Uterus (tissue), 2 donors: ENCODE measurements at regions not wholly inside any gene's neighbourhood (a gene's known extent, or its start where the extent isn't known, plus 50 kb on each side); places are given as distances from the start of the nearest gene placed in this dataset.

Source experiments
- CTCF ChIP-seq, 4 experiments: fragments of 200-600 bp in 2 of 4; fragments of 450-650 bp in 2 of 4; sonication (generic) in 2 of 4; IDR thresholded peaks; one replicate each; pipeline ENCODE4 v1.5.1; 2016 to 2019; ENCODE audit warnings: antibody characterized with exemption in 4 of 4, mild to moderate bottlenecking in 2 of 4, moderate library complexity in 1 of 4
- POLR2A ChIP-seq, 2 donors: fragments of 450-650 bp; IDR thresholded peaks; one replicate each; pipeline ENCODE4 v1.6.1; 2016; ENCODE audit warnings: antibody characterized with exemption in 2 of 2, mild to moderate bottlenecking in 1 of 2, moderate library complexity in 1 of 2

- TF ChIP-seq CTCF (IDR thresholded peaks at IDR 0.05) (no peak), POLR2A (IDR thresholded peaks at IDR 0.05) (no peak)
These were observed 59.0 kb upstream of the SMAD6 start for GRCh38 chr15:66643033-66643432.
